GM18511 (cell line): ENCODE measurements at regions not wholly inside any gene's neighbourhood (a gene's known extent, or its start where the extent isn't known, plus 50 kb on each side); places are given as distances from the start of the nearest gene placed in this dataset.
"Not testable (repeated sequence)": the region's sequence is repeated elsewhere in the genome, so short reads cannot be mapped to it uniquely, and the experiment has no call there.

Source experiments
- ATAC-seq: cut with Tn5 transposase; IDR thresholded peaks from one replicate; pipeline ENCODE4 v1.9.1; 2021; ENCODE audit warnings: mild to moderate bottlenecking, moderate library complexity; ENCODE audit not compliant: unreplicated experiment

GRCh38 chr2:138267161-138267901, 234.2 kb upstream of the SPOPL start:
- peak; percentile 87 for ATAC-seq

DNA sequence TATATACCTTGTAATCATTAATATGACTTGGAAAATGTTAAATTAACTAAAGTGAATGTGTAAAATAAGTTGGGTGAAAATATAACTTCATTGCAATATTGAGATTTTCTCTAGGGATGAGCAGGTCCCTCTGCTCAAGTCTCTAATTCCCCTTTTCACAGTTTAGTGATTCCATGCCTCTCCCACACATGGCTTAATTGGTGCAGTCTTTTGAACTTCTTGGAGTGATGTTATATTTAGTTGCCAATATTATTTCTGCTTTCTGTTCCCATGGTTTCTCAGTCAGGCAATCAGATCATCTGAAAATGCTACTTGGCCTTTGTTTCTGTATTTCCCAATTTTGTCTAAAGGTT, 233.7 kb upstream of the SPOPL start:
- peak; percentile 47 for ATAC-seq

DNA sequence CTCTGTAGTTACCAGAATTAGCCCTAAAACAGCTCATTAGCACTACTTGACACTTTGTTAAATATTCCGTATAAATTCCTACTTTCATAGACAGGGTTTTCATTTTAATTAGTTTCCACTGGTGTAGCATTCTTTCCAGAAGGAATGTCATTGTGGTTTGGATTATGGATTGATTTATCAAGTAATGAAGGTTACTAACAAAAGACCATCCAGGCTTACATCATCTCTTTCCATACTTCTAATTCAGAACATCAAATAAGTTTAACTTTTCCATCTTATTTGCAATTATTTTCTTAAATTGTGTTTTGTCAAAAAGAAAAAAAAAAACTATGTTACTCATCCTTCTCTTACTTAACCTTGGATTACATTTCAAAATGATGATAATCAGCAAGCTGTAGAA, 231.8 kb upstream of the SPOPL start:
- no peak for ATAC-seq

GRCh38 chr2:138271467-138271866, 230.1 kb upstream of the SPOPL start:
- ATAC-seq, result no peak

- no peak for ATAC-seq
These were observed 228.9 kb upstream of the SPOPL start for GRCh38 chr2:138272524-138273195.

DNA sequence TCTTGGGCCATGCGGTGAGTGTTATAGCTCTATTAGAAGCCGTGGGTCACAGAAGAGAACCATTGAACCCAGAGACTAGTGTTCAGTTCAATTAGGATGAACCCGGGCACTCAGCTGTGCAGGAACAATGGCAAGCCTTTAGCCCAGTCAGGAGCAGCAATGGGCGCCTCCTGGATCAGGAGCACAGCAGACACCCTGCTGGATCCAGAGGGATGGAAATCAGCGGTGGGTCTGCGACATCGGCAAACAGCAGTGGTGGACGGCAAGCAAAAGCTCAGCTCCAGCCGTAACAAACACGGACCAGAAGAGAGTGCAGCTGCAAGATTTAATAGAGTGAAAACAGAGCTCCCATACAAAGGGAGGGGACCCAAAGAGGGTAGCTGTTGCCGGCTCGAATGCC, 228.3 kb upstream of the SPOPL start:
- not testable (repeated sequence) for ATAC-seq

DNA sequence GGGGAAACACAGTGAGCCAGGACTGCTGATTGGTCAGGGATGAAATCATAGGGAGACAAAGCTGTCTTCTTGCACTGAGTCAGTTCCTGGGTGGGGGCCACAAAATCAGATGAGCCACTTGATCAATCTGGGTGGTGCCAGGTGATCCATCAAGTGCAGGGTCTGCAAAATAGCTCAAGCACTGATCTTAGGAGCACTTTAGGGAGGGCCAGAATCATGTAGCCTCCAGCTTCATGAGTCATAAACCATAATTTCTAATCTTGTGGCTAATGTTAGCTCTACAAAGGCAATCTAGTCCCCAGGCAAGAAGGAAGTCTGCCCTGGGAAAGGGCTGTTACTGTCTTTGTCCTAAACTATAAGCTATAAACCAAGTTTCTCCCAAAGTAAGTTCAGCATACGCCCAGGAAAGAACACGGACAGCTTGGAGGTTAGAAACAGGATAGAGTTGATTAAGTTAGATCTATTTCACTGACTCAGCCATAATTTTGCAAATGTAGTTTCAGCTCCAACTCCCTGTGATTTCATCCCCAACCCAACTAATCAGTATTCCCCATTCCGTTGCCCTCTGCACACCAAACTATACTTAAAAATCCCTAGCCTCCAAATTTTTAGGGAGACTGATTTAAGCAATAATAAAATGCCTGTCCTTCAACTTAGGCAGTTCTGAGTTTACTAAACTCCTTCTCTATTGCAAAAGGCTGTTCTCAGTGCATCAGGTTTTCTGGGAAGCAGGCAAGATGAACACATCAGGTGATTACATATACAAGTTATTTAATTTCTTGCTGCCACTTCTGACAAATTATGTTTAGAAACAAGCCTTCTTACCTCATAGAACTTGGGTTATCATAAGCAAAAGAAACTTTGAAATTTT, 226.9 kb upstream of the SPOPL start:
- ATAC-seq, result no peak

DNA sequence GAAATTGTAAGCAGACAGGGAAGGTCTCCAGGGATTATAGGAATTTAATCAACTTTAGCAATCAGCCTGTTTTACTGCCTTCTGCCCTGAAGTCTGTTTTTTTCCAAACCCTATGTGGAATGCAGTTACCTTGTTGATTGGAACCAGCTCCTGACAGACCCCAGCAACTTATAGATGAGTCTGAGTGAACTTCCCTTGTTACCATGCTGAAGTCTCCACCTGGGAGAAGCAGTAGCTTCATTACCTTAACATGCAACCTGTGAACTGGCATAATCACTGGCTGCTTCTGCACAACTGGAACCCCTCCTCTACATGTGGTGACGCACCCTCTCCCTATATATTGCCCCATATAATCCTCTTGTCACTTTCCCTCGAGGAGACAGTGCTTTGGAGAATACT, 226.3 kb upstream of the SPOPL start:
- ATAC-seq, result no peak

DNA sequence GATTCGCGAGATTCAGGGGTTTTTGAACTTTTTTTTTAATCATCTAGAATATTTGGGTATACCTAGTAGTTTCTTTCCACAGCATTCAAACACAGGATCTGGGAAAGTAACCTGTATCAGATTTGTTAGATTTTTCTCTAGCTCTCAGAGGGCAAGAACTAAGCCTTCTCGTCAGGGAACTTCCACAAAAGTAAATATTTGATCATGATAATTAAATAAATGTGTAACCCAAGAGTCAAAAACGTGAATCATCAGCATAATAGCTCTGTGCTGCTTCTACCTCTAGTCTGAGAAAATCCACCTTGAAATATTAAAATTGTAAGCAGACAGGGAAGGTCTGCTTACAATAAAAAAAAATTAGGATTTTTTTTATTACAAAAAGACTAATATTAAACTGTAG, 225.7 kb upstream of the SPOPL start:
- no peak for ATAC-seq

- no peak for ATAC-seq
These were observed 225.2 kb upstream of the SPOPL start for GRCh38 chr2:138276339-138276738.

DNA sequence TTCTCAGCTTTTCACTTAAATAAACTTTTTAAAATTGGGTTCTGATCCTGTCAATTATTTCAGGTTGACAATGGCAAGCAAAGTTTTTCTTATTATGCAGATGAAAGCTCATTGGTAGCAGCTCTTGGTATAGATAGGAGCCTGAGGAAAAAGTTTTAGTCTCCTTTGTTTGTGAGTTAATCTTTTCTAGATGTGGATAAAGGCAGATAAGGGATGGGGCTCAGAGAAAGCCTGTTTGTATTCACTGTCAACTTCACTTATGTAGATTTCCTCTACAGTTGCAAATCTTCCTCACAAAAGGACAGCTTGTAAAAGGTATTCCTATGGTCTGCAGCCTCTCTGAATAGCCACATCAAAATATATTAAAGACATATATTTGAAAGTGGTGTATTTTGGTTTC, 224.5 kb upstream of the SPOPL start:
- no peak for ATAC-seq

DNA sequence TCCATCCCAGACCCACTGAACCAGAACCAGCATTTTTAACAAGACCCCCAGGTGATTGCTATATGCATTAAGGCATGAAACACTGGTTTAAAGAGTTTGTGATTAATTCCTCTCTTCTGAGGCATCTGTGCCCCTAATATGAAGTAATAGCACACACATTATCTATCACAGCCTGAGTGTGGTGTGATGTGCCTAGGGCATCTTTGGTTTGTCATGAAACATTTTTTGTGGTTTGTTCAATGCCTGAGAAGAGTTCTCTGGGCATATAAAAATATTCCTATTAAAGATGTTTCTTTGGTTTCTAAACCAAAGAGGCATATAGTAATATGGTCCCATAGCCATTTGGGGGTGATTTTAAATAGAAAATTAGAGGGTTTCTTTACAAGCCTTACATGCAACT, 221.7 kb upstream of the SPOPL start:
- no peak for ATAC-seq

GRCh38 chr2:138280999-138281695, 220.4 kb upstream of the SPOPL start:
- no peak for ATAC-seq

DNA sequence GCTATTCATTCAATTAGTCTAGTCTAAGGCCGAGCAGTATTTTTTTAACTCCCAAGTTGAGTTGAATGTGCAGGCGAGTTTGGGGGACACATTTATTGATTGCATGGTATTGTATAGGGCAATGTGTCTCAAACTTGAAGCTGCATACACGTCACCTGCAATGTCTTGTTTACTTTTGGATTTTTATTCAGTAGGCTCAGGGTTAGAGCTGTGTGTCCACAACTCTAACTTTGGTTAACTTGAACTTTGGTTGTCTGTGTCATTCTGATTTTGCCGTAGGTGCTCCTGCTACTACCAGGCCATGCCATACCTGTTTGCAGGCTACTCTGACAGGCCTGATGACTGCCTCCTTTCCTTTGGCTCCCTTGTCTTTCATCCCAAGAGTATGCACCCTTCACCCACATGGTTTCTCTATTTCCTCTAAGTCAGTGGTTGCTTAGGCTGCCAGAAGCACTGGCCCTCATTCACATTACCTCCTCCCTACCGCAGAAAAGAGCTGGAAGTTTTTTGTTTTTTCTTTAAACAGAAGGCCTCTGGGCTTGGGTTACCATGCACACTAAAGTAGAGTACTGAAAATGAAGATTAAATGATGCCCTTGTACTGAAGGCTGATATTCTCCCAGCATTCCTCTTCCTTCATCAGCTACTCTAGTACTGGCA, 219.4 kb upstream of the SPOPL start:
- ATAC-seq, result no peak

- ATAC-seq, result no peak
These were observed 209.8 kb upstream of the SPOPL start for GRCh38 chr2:138291805-138292204.

DNA sequence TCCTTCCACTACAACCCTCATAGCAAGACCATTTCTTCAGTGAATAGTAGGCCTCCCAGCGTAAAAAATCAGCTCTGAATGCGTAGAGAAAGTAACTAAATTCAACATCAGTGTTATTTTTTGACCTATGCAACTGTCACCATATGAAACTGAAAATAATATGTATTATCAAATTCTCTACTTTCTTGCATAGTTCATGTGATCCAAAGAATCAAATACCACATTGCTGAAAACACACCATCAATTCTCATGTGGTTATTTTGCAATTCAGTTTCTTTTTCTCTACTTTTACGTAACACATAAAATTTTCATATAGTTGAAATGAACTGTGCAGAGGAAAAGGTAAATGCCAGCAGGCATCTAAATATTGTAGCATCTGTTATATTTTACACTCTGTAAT, 208.5 kb upstream of the SPOPL start:
- no peak for ATAC-seq

- ATAC-seq, result no peak
These were observed 208.0 kb upstream of the SPOPL start for GRCh38 chr2:138293549-138293948.

- no peak for ATAC-seq
These were observed 207.1 kb upstream of the SPOPL start for GRCh38 chr2:138294451-138294850.

GRCh38 chr2:138296365-138296764, 205.2 kb upstream of the SPOPL start:
- no peak for ATAC-seq

DNA sequence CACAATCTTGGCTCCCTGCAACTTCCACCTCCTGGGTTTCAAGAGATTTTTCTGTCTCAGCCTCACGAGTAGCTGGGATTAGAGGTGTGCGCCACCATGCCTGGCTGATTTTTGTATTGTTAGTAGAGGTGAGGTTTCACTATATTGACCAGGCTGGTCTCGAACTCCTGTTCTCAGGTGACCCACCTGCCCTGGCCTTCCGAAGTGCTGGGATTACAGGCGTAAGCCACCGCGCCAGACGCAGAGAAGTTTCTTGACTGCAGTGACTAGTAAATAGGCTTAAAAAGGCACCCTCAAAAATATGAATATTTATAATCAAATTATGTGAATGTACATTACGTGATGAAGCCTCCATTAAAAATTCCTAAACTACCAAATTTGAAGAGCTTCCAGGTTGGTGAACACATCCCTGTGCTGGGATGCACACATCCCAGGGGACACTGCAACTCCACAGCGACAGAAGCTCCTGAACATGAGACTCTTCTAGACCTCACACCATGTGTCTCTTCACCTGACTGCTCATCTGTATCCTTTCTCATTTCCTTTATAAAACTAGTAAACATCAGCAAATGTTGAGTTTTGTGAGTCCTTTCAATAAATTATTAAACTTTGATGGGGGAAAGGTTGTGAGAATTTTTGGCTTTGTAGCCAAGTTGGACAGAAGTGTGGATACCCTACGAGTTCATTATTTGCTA, 203.3 kb upstream of the SPOPL start:
- peak; percentile 85 for ATAC-seq
